ENCODE measurements at regions not wholly inside any gene's neighbourhood (a gene's known extent, or its start where the extent isn't known, plus 50 kb on each side); places are given as distances from the start of the nearest gene placed in this dataset.

DNA sequence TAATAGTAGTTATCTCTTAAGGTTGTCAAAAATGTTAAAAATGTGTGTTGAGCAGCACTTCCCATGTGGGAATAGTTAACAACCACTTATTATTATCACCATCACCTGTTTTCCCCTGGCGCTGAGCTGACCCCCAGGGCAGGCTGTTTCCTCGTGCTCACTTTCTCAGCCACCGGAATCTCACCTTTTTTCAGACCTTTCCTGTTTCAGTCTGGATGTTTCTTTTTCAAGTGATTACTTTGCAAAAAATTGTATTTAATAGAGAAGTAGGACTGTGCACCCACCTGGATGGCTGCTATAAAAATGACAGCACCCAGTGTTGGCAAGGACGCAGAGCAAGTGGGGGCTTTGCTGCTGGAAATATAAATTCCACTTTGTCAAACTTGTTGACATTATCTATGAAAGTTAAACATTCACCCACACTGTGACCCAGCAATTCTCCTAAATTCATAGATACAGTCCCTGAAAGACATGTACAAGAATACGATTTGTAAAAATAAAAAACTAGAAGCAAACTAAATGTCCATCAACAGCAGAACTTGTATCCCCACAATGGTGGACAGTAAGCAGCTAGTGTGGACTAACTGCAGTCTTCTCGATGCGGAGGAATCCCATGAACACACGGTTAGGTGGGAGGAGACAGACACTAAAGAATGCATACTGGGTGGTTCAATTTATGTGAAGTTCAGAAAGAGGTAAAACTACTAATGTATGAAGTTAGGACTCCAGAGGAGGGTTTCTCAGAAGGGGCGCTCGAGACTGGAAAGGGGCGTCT, 66.5 kb downstream of the SOWAHC start:
- TF ChIP-seq EZH2 (IDR thresholded peaks at IDR 0.05; ENCODE audit: low read length, unreplicated experiment), result no peak
- TF ChIP-seq, protein P1, sequence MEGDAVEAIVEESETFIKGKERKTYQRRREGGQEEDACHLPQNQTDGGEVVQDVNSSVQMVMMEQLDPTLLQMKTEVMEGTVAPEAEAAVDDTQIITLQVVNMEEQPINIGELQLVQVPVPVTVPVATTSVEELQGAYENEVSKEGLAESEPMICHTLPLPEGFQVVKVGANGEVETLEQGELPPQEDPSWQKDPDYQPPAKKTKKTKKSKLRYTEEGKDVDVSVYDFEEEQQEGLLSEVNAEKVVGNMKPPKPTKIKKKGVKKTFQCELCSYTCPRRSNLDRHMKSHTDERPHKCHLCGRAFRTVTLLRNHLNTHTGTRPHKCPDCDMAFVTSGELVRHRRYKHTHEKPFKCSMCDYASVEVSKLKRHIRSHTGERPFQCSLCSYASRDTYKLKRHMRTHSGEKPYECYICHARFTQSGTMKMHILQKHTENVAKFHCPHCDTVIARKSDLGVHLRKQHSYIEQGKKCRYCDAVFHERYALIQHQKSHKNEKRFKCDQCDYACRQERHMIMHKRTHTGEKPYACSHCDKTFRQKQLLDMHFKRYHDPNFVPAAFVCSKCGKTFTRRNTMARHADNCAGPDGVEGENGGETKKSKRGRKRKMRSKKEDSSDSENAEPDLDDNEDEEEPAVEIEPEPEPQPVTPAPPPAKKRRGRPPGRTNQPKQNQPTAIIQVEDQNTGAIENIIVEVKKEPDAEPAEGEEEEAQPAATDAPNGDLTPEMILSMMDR (conservative IDR thresholded peaks at IDR 0.05; ENCODE audit: low read depth, low read length), result no peak
